Transverse colon (tissue), 4 donors: ENCODE measurements at regions not wholly inside any gene's neighbourhood (a gene's known extent, or its start where the extent isn't known, plus 50 kb on each side); places are given as distances from the start of the nearest gene placed in this dataset.

Experiments used
- DNase-seq: peaks from one replicate; pipeline ENCODE4 v3.0.0-alpha.2; 2019
- H3K27ac ChIP-seq, 4 donors: fragments of 200-600 bp; sonication (generic); 2 replicates each; pipeline ENCODE4 v1.5.1; 2016 to 2018; ENCODE audit warnings: inconsistent platforms in 4 of 4
- H3K27me3 ChIP-seq: fragments of 200-600 bp; sonication (generic); 2 replicates; pipeline ENCODE4 v1.5.1; 2017; ENCODE audit warnings: inconsistent platforms
- H3K36me3 ChIP-seq, 4 donors: fragments of 200-600 bp; sonication (generic); 2 replicates each; pipeline ENCODE4 v1.5.1; 2017 to 2019; ENCODE audit warnings: inconsistent platforms in 4 of 4
- H3K4me1 ChIP-seq, 4 donors: fragments of 200-600 bp; sonication (generic); 2 replicates each; pipeline ENCODE4 v1.5.1; 2017 to 2020; ENCODE audit warnings: inconsistent platforms in 4 of 4
- H3K4me3 ChIP-seq, 4 donors: fragments of 200-600 bp; sonication (generic); 1 replicate in 1 of 4; 2 replicates in 3 of 4; pipeline versions ENCODE4 v1.5.1 to v1.6.1; 2017 to 2019; ENCODE audit warnings: inconsistent platforms in 4 of 4
- H3K9me3 ChIP-seq, 2 donors: fragments of 200-600 bp; sonication (generic); 2 replicates each; pipeline ENCODE4 v1.5.1; 2017 to 2019; ENCODE audit warnings: inconsistent platforms in 2 of 2
- CTCF ChIP-seq, 5 experiments: fragments of 200-600 bp in 3 of 5; fragments of 450-650 bp in 2 of 5; sonication (generic) in 3 of 5; IDR thresholded peaks; 1 replicate in 2 of 5; 2 replicates in 3 of 5; pipeline ENCODE4 v1.5.1; 2016 to 2017; ENCODE audit warnings: antibody characterized with exemption in 5 of 5, inconsistent platforms in 3 of 5, mild to moderate bottlenecking in 2 of 5, moderate library complexity in 1 of 5
- EP300 ChIP-seq: sonication (generic); formaldehyde crosslinking; IDR thresholded peaks from one replicate; pipeline ENCODE4 v1.6.1; 2017; ENCODE audit warnings: antibody characterized with exemption, low read depth
- POLR2A ChIP-seq: fragments of 450-650 bp; IDR thresholded peaks from one replicate; pipeline ENCODE4 v1.6.1; 2016; ENCODE audit warnings: antibody characterized with exemption, mild to moderate bottlenecking, moderate library complexity
- POLR2AphosphoS5 ChIP-seq, 3 donors: sonication (generic); formaldehyde crosslinking; IDR thresholded peaks; one replicate each; pipeline ENCODE4 v1.6.1; 2016; ENCODE audit warnings: antibody characterized with exemption in 3 of 3
- WGBS, 2 donors: methylation state at CpG; one replicate each; pipeline ENCODE4 v1.1.5; 2018; ENCODE audit warnings: low coverage in 1 of 2; 5-methylcytosine and 5-hydroxymethylcytosine counted together
- in situ Hi-C, 4 donors: fragments of 200-750 bp; cut with MboI; loops; one replicate each; pipeline versions ENCODE4 v1.15.0 to v1.15.1; 2017; ENCODE audit warnings: low sequenced_read_pairs in 3 of 4, low pct_ligation_motif_present in 1 of 4, low pct_unique_long_range_greater_than_20kb in 1 of 4
- intact Hi-C: fragments of 100-400 bp; cut with DNase I; formaldehyde crosslinking; loops from one replicate; pipeline ENCODE4 v1.15.1; 2023; ENCODE audit warnings: low total_unique reads

GRCh38 chr10:64265961-64266360, 744.8 kb downstream of the REEP3 start:
- intact Hi-C loops, result no loop called here
- in situ Hi-C loops, result no loop called here
- TF ChIP-seq CTCF (IDR thresholded peaks at IDR 0.05), result no peak
- DNase-seq, result no peak
- H3K27ac ChIP-seq, result no peak overlapping the region
- 86 to 100% methylated on average over 1 of the region's 1 CpG for WGBS, 2 donors
- H3K4me3 ChIP-seq, result no peak overlapping the region
- H3K9me3 ChIP-seq, result no peaks in the 10 kb centered on the region
- no peaks in the 10 kb centered on the region for H3K27me3 ChIP-seq
- H3K4me1 ChIP-seq, result no peaks in the 10 kb centered on the region
- no peaks in the 10 kb centered on the region for H3K36me3 ChIP-seq

- Histone ChIP-seq H3K27me3 (no peaks in the 10 kb centered on the region), H3K9me3 (no peaks in the 10 kb centered on the region), H3K4me3 (no peak overlapping the region), H3K36me3 (no peaks in the 10 kb centered on the region), H3K27ac (no peak overlapping the region), H3K4me1 (no peaks in the 10 kb centered on the region)
- WGBS, 2 donors, result 77 to 83% methylated on average over 1 to 3 of the region's 3 CpGs
- in situ Hi-C loops (no loop called here), intact Hi-C loops (no loop called here)
- TF ChIP-seq POLR2A, result no peak
- no peak for DNase-seq
Measured at GRCh38 chr10:64271508-64271907, 750.3 kb downstream of the REEP3 start.

GRCh38 chr10:64271983-64272382, 750.8 kb downstream of the REEP3 start:
- no peak overlapping the region for H3K4me3 ChIP-seq
- H3K27me3 ChIP-seq, result no peaks in the 10 kb centered on the region
- intact Hi-C loops (no loop called here), in situ Hi-C loops (no loop called here)
- no peaks in the 10 kb centered on the region for H3K36me3 ChIP-seq
- H3K4me1 ChIP-seq, result no peaks in the 10 kb centered on the region
- no peaks in the 10 kb centered on the region for H3K9me3 ChIP-seq
- no peak overlapping the region for H3K27ac ChIP-seq
- DNase-seq, result no peak
- TF ChIP-seq EP300 (no peak), POLR2A (no peak), POLR2AphosphoS5 (IDR thresholded peaks at IDR 0.05) (no peak), CTCF (IDR thresholded peaks at IDR 0.05) (no peak)
- WGBS, 2 donors, result 45 to 51% methylated on average over 3 of the region's 3 CpGs

- intact Hi-C loops, result no loop called here
- Histone ChIP-seq H3K36me3 (no peaks in the 10 kb centered on the region), H3K27ac (no peak overlapping the region), H3K4me3 (no peak overlapping the region), H3K9me3 (no peaks in the 10 kb centered on the region), H3K4me1 (no peaks in the 10 kb centered on the region), H3K27me3 (no peaks in the 10 kb centered on the region)
- no peak for TF ChIP-seq EP300
- TF ChIP-seq POLR2A, result no peak
- TF ChIP-seq POLR2AphosphoS5 (IDR thresholded peaks at IDR 0.05), result no peak
- no peak for TF ChIP-seq CTCF (IDR thresholded peaks at IDR 0.05)
- in situ Hi-C loops, result no loop called here
- no peak for DNase-seq
Measured at GRCh38 chr10:64275001-64275400, 753.8 kb downstream of the REEP3 start.

- intact Hi-C loops, result no loop called here
- H3K36me3 ChIP-seq, result no peaks in the 10 kb centered on the region
- no peaks in the 10 kb centered on the region for H3K9me3 ChIP-seq
- 69% methylated on average over 2 of the region's 2 CpGs; no CpG with 5 or more reads in 1 of the 2 donors for WGBS, 2 donors
- in situ Hi-C loops, result no loop called here
- no peak for DNase-seq
- H3K4me1 ChIP-seq, result no peaks in the 10 kb centered on the region
- no peak overlapping the region for H3K4me3 ChIP-seq
- no peak overlapping the region for H3K27ac ChIP-seq
- TF ChIP-seq POLR2AphosphoS5 (IDR thresholded peaks at IDR 0.05) (no peak), EP300 (no peak), CTCF (IDR thresholded peaks at IDR 0.05) (no peak), POLR2A (no peak)
- no peaks in the 10 kb centered on the region for H3K27me3 ChIP-seq
Measured at GRCh38 chr10:64275774-64276173, 754.6 kb downstream of the REEP3 start.
